ENCODE measurements at regions not wholly inside any gene's neighbourhood (a gene's known extent, or its start where the extent isn't known, plus 50 kb on each side); places are given as distances from the start of the nearest gene placed in this dataset.

DNA sequence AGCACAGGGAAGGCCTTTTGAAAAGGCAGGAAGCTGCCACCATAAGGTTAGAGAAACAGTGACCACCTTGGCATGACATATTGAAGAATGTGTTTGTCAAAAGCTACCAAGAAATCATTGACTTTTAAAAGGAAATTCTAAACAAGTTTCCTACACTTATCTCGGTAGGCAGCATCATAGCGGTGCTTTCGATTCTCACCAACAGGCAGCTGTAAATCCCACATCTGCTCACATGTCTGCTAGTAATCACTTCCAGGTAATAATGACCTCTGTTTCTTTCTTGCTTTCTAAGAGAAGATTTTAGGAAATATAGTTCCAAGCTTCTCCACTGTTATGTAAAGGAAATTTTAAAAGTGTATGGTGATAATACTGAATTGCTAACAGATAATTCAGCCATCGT, 821.1 kb upstream of the FOXG1 start:
- TF ChIP-seq, protein P1, sequence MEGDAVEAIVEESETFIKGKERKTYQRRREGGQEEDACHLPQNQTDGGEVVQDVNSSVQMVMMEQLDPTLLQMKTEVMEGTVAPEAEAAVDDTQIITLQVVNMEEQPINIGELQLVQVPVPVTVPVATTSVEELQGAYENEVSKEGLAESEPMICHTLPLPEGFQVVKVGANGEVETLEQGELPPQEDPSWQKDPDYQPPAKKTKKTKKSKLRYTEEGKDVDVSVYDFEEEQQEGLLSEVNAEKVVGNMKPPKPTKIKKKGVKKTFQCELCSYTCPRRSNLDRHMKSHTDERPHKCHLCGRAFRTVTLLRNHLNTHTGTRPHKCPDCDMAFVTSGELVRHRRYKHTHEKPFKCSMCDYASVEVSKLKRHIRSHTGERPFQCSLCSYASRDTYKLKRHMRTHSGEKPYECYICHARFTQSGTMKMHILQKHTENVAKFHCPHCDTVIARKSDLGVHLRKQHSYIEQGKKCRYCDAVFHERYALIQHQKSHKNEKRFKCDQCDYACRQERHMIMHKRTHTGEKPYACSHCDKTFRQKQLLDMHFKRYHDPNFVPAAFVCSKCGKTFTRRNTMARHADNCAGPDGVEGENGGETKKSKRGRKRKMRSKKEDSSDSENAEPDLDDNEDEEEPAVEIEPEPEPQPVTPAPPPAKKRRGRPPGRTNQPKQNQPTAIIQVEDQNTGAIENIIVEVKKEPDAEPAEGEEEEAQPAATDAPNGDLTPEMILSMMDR (IDR thresholded peaks at IDR 0.05; ENCODE audit: insufficient read depth, missing control alignments), result no peak
- no peak for DNase-seq (ENCODE audit: insufficient read length, low spot score)
- FAIRE-seq, result no peak

DNA sequence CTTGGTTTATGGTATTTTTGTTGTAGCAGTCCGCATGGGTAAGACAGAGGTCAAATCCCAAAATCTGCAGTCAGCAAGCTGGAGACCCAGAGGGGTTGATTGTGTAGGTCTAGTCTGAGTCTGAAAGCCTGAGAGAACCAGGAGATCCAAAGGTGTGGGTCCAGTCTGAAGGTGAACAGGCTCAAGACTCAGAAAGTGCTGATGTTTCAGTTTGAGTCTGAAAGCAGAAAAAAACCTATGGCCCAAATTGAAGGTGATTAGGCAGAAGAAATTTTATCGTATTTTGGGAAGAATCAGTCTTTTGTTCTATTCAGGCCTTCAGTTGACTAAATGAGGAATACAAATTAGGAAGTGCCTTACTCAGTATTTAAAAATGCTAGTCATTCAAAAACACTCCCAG, 807.8 kb upstream of the FOXG1 start:
- TF ChIP-seq, protein P1 (IDR thresholded peaks at IDR 0.05; ENCODE audit: insufficient read depth, missing control alignments), result no peak
- DNase-seq (ENCODE audit: insufficient read length, low spot score) (no peak), FAIRE-seq (no peak)

DNA sequence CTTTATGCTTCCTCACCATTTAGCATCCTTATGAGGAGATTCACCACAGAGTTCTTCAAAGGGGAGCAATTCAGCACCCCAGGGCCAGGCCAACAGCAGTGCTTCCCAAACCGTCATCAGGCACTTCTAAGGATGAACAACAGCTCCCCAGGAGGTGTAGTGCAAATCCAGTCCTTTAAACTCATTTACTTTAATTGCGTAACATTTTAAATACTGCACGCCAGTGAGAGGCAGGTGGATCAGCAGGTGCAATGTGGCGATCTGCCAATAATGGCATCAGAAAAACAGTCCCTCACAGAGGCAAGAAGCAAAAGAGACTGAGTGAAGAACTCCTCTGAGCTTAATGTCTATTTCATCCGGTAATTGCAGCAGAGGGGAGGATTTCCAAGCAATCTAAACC, 770.9 kb upstream of the FOXG1 start:
- TF ChIP-seq, protein P1 (IDR thresholded peaks at IDR 0.05; ENCODE audit: insufficient read depth, missing control alignments), result no peak
- no peak for DNase-seq (ENCODE audit: insufficient read length, low spot score)
- no peak for FAIRE-seq

DNA sequence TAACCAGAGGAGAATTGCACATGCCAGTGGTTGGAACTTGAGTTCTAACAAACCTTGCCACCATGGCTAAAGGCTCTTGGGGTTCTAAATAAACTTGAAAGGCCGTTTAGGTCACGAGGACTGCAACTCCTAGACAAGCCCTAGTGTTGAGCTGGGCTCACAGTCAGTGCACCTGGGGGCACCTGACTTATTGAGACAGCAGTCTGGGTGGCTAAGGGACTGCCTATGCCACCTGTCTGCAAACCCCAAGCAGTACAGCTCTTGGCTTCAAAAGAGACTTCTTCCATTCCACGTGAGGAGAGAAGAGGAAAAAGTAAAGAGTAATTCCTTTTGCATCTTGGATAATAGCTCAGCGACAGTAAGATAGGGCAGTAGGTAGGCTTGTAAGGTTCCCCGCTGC, 765.6 kb upstream of the FOXG1 start:
- TF ChIP-seq, protein P1 (IDR thresholded peaks at IDR 0.05; ENCODE audit: insufficient read depth, missing control alignments), result no peak
- DNase-seq (ENCODE audit: insufficient read length, low spot score) (no peak), FAIRE-seq (no peak)

DNA sequence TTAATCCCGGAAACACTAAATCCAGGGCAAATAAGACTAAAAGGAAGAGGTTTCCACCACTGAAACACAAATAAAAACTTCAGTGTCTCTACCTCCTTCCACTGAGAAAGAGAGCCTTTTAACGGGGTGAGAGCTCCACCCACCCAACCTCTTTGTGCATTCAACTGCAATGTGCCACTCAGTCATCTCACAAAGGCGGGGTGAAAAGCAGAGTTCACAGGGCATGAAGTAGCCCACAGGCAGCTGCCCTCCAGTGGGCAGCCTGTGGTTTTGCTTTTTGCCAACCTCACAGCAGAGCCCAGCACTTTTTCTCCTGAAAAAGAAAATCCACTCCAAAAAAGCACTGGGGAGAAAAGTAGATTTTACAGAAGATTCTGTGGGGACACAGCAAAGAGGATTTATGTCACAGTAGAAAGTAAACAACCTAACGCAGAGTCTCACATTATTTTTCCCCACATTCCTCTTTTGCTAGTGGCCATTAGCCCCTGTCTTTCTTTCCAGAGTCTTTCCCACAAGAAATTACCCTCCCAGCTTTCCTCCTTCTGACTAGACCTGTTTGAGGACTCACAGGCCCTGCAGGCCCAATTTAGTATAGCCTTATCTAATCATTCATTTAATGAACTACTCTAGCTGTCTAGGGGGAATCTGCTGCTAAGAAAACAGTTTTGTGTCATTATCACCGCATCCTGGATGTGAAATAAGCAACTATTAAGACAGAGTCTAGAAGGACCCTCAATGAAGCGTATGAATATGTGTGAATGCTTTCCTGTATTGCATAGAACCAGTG, 753.8 kb upstream of the FOXG1 start:
- TF ChIP-seq, protein P1 (IDR thresholded peaks at IDR 0.05; ENCODE audit: insufficient read depth, missing control alignments), result no peak
- FAIRE-seq (no peak), DNase-seq (ENCODE audit: insufficient read length, low spot score) (no peak)

DNA sequence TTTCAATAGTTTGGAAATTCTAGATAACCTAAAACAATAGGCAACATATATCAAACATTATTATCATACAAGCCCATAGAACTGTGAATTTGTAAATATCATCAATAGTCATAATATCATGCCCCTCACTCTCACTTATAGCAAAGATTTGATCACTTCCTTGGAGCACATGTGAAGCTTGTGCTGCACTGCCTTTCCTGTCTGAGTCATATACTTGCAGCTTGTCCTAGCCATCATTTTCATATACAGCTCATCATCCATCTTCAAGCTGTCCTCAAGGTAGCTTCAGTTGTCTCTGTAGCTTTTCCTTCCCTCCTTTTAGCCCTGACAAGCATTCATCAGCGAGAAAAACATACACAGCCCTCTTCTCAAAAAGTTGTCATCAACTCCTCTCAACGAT, 746.5 kb upstream of the FOXG1 start:
- TF ChIP-seq, protein P1 (IDR thresholded peaks at IDR 0.05; ENCODE audit: insufficient read depth, missing control alignments), result no peak
- no peak for DNase-seq (ENCODE audit: insufficient read length, low spot score)
- no peak for FAIRE-seq

DNA sequence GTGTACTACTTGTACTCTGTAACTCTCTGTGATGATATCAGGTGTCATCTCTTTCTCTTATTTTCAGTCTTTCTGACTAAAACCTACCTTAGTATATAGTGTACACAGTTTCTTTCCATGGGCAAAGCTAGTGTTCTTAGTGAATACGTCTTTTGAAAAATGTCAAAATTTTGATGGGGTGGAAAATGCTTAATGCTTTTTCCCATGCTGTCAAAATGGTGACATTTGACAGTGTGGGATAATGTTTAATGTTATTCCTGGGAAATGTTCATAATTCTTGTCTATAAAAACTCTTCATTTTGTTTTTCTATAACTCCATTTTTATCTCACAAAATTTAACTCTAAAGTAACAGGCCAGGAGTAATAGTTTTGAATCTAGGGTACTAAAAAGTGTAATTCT, 742.7 kb upstream of the FOXG1 start:
- TF ChIP-seq, protein P1 (IDR thresholded peaks at IDR 0.05; ENCODE audit: insufficient read depth, missing control alignments), result no peak
- FAIRE-seq, result no peak
- no peak for DNase-seq (ENCODE audit: insufficient read length, low spot score)
